NT2/D1 (cell line): ENCODE measurements at regions not wholly inside any gene's neighbourhood (a gene's known extent, or its start where the extent isn't known, plus 50 kb on each side); places are given as distances from the start of the nearest gene placed in this dataset.
"Not testable (repeated sequence)": the region's sequence is repeated elsewhere in the genome, so short reads cannot be mapped to it uniquely, and the experiment has no call there.

Experiments
- SUZ12 ChIP-seq: IDR thresholded peaks from 2 replicates; pipeline ENCODE4 v1.6.1; 2011; ENCODE audit not compliant: insufficient read length, insufficient read depth; ENCODE audit errors: extremely low read depth
- YY1 ChIP-seq: IDR thresholded peaks from 2 replicates; pipeline ENCODE4 v1.6.1; 2011; ENCODE audit not compliant: insufficient read length, insufficient read depth
- ZNF274 ChIP-seq: IDR thresholded peaks from 2 replicates; pipeline ENCODE4 v1.6.1; 2011; ENCODE audit warnings: mild to moderate bottlenecking, low read depth, low read length

GRCh38 chr1:234785922-234786321, 175.9 kb upstream of the IRF2BP2 start:
- TF ChIP-seq ZNF274, YY1, SUZ12: not testable (repeated sequence)
